B cell (primary cell): ENCODE measurements at regions not wholly inside any gene's neighbourhood (a gene's known extent, or its start where the extent isn't known, plus 50 kb on each side); places are given as distances from the start of the nearest gene placed in this dataset.
"Not testable (repeated sequence)": the region's sequence is repeated elsewhere in the genome, so short reads cannot be mapped to it uniquely, and the experiment has no call there.

Experiments used
- ATAC-seq: fragments of 200-7000 bp; cut with Tn5 transposase; one replicate; pipeline ENCODE4 v1.10.0; 2021; ENCODE audit warnings: low read depth, mild to moderate bottlenecking, moderate number of reproducible peaks, moderate library complexity
- CTCF ChIA-PET: fragments of 350-600 bp; sonication (Branson Sonifier 250); formaldehyde crosslinking; loops from one replicate; lab custom pipeline; 2021; ENCODE audit warnings: antibody characterized with exemption, inconsistent platforms; lab: Charles Lee
- POLR2A ChIA-PET: fragments of 350-600 bp; sonication (Branson Sonifier 250); formaldehyde crosslinking; loops from one replicate; lab custom pipeline; 2021; ENCODE audit warnings: antibody characterized with exemption; lab: Charles Lee
- DNase-seq: peaks from one replicate; pipeline ENCODE4 v3.0.0; 2013
- H2AFZ ChIP-seq: 2 replicates; pipeline ENCODE4 v1.6.1; 2012; ENCODE audit warnings: mild to moderate bottlenecking, low read depth, low read length; ENCODE audit not compliant: insufficient read depth, poor library complexity, severe bottlenecking
- H3K27ac ChIP-seq, 2 donors: 1 replicate in 1 of 2; 2 replicates in 1 of 2; pipeline ENCODE4 v1.5.1; 2012 to 2013; ENCODE audit warnings: low read length in 2 of 2, mild to moderate bottlenecking in 2 of 2, moderate library complexity in 1 of 2
- H3K27me3 ChIP-seq, 4 experiments: fragments of 200-600 bp in 1 of 4; sonication (generic) in 1 of 4; replicated peaks in 1 of 4; 1 replicate in 2 of 4; 2 replicates in 2 of 4; pipeline versions ENCODE4 v1.6.1 to v1.7.0; 2013 to 2016; ENCODE audit warnings: low read length in 3 of 4, mild to moderate bottlenecking in 2 of 4, mixed read lengths in 1 of 4, moderate library complexity in 1 of 4; ENCODE audit not compliant: insufficient read depth in 4 of 4, control insufficient read depth in 3 of 4; ENCODE audit errors: control extremely low read depth in 1 of 4
- H3K36me3 ChIP-seq, 2 experiments: replicated peaks in 1 of 2; 1 replicate in 1 of 2; 2 replicates in 1 of 2; pipeline versions ENCODE4 v1.6.1 to v1.7.1; 2013; ENCODE audit warnings: low read length in 1 of 2; ENCODE audit not compliant: insufficient read depth in 2 of 2, control insufficient read depth in 1 of 2; ENCODE audit errors: control extremely low read depth in 1 of 2, extremely low read depth in 1 of 2
- H3K4me1 ChIP-seq, 2 donors: fragments of 200-600 bp in 1 of 2; sonication (generic) in 1 of 2; 1 replicate in 1 of 2; 2 replicates in 1 of 2; pipeline versions ENCODE4 v1.5.1 to v1.6.1; 2013 to 2017; ENCODE audit warnings: low read length in 2 of 2; ENCODE audit not compliant: control insufficient read depth in 2 of 2, insufficient read depth in 2 of 2
- H3K4me2 ChIP-seq: replicated peaks from 2 replicates; pipeline ENCODE3; 2012; ENCODE audit warnings: mild to moderate bottlenecking, low read depth, low read length; ENCODE audit not compliant: poor library complexity, severe bottlenecking
- H3K4me3 ChIP-seq, 5 experiments: fragments of 200-600 bp in 1 of 5; sonication (generic) in 1 of 5; 1 replicate in 3 of 5; 2 replicates in 2 of 5; pipeline versions ENCODE4 v1.5.1 to v1.7.0; 2011 to 2016; ENCODE audit warnings: low read length in 4 of 5, mild to moderate bottlenecking in 4 of 5, low read depth in 2 of 5, control low read depth in 1 of 5, moderate library complexity in 1 of 5; ENCODE audit not compliant: insufficient read depth in 1 of 5; ENCODE audit errors: control extremely low read depth in 1 of 5, extremely low read depth in 1 of 5
- H3K79me2 ChIP-seq: fragments of 200-600 bp; sonication (generic); one replicate; pipeline ENCODE4 v1.6.0; 2016; ENCODE audit warnings: low read length; ENCODE audit not compliant: control insufficient read depth, insufficient read depth
- H3K9ac ChIP-seq: fragments of 200-600 bp; sonication (generic); 2 replicates; pipeline ENCODE4 v1.6.1; 2017; ENCODE audit warnings: mild to moderate bottlenecking, low read length, moderate library complexity
- H3K9me3 ChIP-seq, 3 donors: one replicate each; pipeline versions ENCODE4 v1.6.1 to v1.7.1; 2013; ENCODE audit warnings: low read length in 2 of 3; ENCODE audit not compliant: control insufficient read depth in 2 of 3, insufficient read depth in 1 of 3; ENCODE audit errors: control extremely low read depth in 1 of 3
- H4K20me1 ChIP-seq: 2 replicates; pipeline ENCODE4 v1.6.0; 2012; ENCODE audit warnings: mild to moderate bottlenecking, low read length; ENCODE audit not compliant: insufficient read depth, control insufficient read depth, poor library complexity, severe bottlenecking
- H3K27ac Mint-ChIP-seq: one replicate; pipeline ENCODE4 v1.8.0; 2021; ENCODE audit warnings: mixed read lengths
- H3K27me3 Mint-ChIP-seq: one replicate; pipeline ENCODE4 v1.8.0; 2021; ENCODE audit warnings: mixed read lengths
- H3K4me1 Mint-ChIP-seq: one replicate; pipeline ENCODE4 v1.8.0; 2021; ENCODE audit warnings: mixed read lengths
- H3K4me3 Mint-ChIP-seq: one replicate; pipeline ENCODE4 v1.8.0; 2021; ENCODE audit warnings: mixed read lengths
- H3K9me3 Mint-ChIP-seq: one replicate; pipeline ENCODE4 v1.8.0; 2022; ENCODE audit warnings: mixed read lengths; ENCODE audit not compliant: insufficient read depth
- CTCF ChIP-seq: fragments of 200-600 bp; IDR thresholded peaks from one replicate; pipeline ENCODE4 v1.8.0; 2022; ENCODE audit warnings: antibody characterized with exemption, mild to moderate bottlenecking
- EZH2 ChIP-seq: IDR thresholded peaks from 2 replicates; pipeline ENCODE4 v1.6.1; 2012; ENCODE audit warnings: borderline replicate concordance, low read depth, mild to moderate bottlenecking, moderate library complexity, low read length; ENCODE audit not compliant: insufficient read depth, poor library complexity, severe bottlenecking
- WGBS: methylation state at CpG from one replicate; pipeline ENCODE4 v1.1.5; 2013; ENCODE audit warnings: missing lambda C conversion rate; ENCODE audit not compliant: insufficient coverage; 5-methylcytosine and 5-hydroxymethylcytosine counted together
- intact Hi-C: fragments of 100-400 bp; cut with micrococcal nuclease; formaldehyde crosslinking; loops from one replicate; pipeline ENCODE4 v1.10.0; 2022

GRCh38 chr3:70620367-70620766 lies 307.9 kb upstream of the MDFIC2 start:
- no peak overlapping the region for H3K4me3 Mint-ChIP-seq
- H3K9ac ChIP-seq = no peak overlapping the region
- H3K9me3 ChIP-seq = no peaks in the 10 kb centered on the region
- ChIA-PET POLR2A (no interaction called here), CTCF (no interaction called here)
- H3K4me1 ChIP-seq = no peaks in the 10 kb centered on the region
- no peak overlapping the region for H3K4me3 ChIP-seq
- H3K4me2 ChIP-seq = no peak overlapping the region
- no peaks in the 10 kb centered on the region for H3K79me2 ChIP-seq
- H3K9me3 Mint-ChIP-seq = no peaks in the 10 kb centered on the region
- no peak overlapping the region for H3K27ac Mint-ChIP-seq
- H3K27me3 ChIP-seq = peaks cover 0 to 2% (median 0%) of the 10 kb centered on the region in 4 experiments
- H4K20me1 ChIP-seq = no peaks in the 10 kb centered on the region
- no peaks in the 10 kb centered on the region for H3K36me3 ChIP-seq
- no peaks in the 10 kb centered on the region for H3K4me1 Mint-ChIP-seq
- 33% methylated on average over 1 of the region's 2 CpGs for whole genome bisulfite sequencing
- no peak overlapping the region for H2AFZ ChIP-seq
- no peak overlapping the region for H3K27ac ChIP-seq
- DNase-seq (no peak), ATAC-seq (no peak)
- intact Hi-C loops = no loop called here
- TF ChIP-seq EZH2 = no peak
- no peak for TF ChIP-seq CTCF
- H3K27me3 Mint-ChIP-seq = peaks cover 24% of the 10 kb centered on the region

GRCh38 chr3:70618151-70618550 lies 305.7 kb upstream of the MDFIC2 start:
- no peaks in the 10 kb centered on the region for H3K36me3 ChIP-seq
- H3K9me3 ChIP-seq = no peaks in the 10 kb centered on the region
- WGBS = no CpG with 5 or more reads among the region's 1 CpG
- CTCF ChIA-PET = no interaction called here
- no peak for DNase-seq
- H3K9ac ChIP-seq = no peak overlapping the region
- POLR2A ChIA-PET = no interaction called here
- no peaks in the 10 kb centered on the region for H3K4me1 Mint-ChIP-seq
- H3K4me2 ChIP-seq = no peak overlapping the region
- no peak for TF ChIP-seq EZH2
- no peak for TF ChIP-seq CTCF
- H3K27ac Mint-ChIP-seq = no peak overlapping the region
- H3K27me3 ChIP-seq = peaks cover 0 to 2% (median 0%) of the 10 kb centered on the region in 4 experiments
- no peak overlapping the region for H3K4me3 Mint-ChIP-seq
- no peaks in the 10 kb centered on the region for H4K20me1 ChIP-seq
- H3K9me3 Mint-ChIP-seq = no peaks in the 10 kb centered on the region
- peaks cover 14% of the 10 kb centered on the region for H3K27me3 Mint-ChIP-seq
- no peak overlapping the region for H3K27ac ChIP-seq
- no peaks in the 10 kb centered on the region for H3K79me2 ChIP-seq
- no peak for ATAC-seq
- no peaks in the 10 kb centered on the region for H3K4me1 ChIP-seq
- intact Hi-C loops = no loop called here
- H3K4me3 ChIP-seq = no peak overlapping the region
- H2AFZ ChIP-seq = no peak overlapping the region

GRCh38 chr3:70617349-70617748 lies 304.9 kb upstream of the MDFIC2 start:
- WGBS = 91% methylated on average over 14 of the region's 14 CpGs
- H3K9me3 ChIP-seq, H3K9me3 Mint-ChIP-seq, H3K79me2 ChIP-seq, CTCF ChIA-PET, H3K4me2 ChIP-seq, H3K36me3 ChIP-seq, H3K9ac ChIP-seq, DNase-seq, H3K27ac ChIP-seq, H2AFZ ChIP-seq, H3K4me1 Mint-ChIP-seq, H3K4me3 ChIP-seq, ATAC-seq, POLR2A ChIA-PET, H3K27me3 ChIP-seq, H3K27ac Mint-ChIP-seq, H4K20me1 ChIP-seq, intact Hi-C loops, H3K4me1 ChIP-seq, H3K4me3 Mint-ChIP-seq: not testable (repeated sequence)
- peaks cover 14% of the 10 kb centered on the region for H3K27me3 Mint-ChIP-seq
